ENCODE measurements at regions not wholly inside any gene's neighbourhood (a gene's known extent, or its start where the extent isn't known, plus 50 kb on each side); places are given as distances from the start of the nearest gene placed in this dataset.

GRCh38 chr10:123553810-123554430 is 112.2 kb upstream of the GPR26 start:
- TF ChIP-seq ASH2L (IDR thresholded peaks at IDR 0.05; ENCODE audit: insufficient read length, low read depth, low read length) (no peak), TEAD3 (CRISPR knock-in tag; optimal IDR thresholded peaks at IDR 0.05; ENCODE audit: borderline replicate concordance) (no peak), ARNTL (CRISPR knock-in tag; IDR thresholded peaks at IDR 0.05) (no peak), SP1 (IDR thresholded peaks at IDR 0.05) (no peak), SP1 (CRISPR knock-in tag; IDR thresholded peaks at IDR 0.05) (no peak), ZNF780A (CRISPR knock-in tag; IDR thresholded peaks at IDR 0.05) (no peak), PLSCR1 (CRISPR knock-in tag; IDR thresholded peaks at IDR 0.05; ENCODE audit: borderline replicate concordance) (no peak), GATAD1 (CRISPR knock-in tag; IDR thresholded peaks at IDR 0.05) (no peak), KAT2B (IDR thresholded peaks at IDR 0.05; ENCODE audit: borderline replicate concordance, low read depth, low read length) (no peak), ZBTB7A (CRISPR knock-in tag; IDR thresholded peaks at IDR 0.05) (no peak)
- TF ChIP-seq, protein P1, sequence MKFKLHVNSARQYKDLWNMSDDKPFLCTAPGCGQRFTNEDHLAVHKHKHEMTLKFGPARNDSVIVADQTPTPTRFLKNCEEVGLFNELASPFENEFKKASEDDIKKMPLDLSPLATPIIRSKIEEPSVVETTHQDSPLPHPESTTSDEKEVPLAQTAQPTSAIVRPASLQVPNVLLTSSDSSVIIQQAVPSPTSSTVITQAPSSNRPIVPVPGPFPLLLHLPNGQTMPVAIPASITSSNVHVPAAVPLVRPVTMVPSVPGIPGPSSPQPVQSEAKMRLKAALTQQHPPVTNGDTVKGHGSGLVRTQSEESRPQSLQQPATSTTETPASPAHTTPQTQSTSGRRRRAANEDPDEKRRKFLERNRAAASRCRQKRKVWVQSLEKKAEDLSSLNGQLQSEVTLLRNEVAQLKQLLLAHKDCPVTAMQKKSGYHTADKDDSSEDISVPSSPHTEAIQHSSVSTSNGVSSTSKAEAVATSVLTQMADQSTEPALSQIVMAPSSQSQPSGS (CRISPR knock-in tag; IDR thresholded peaks at IDR 0.05): no peak
- TF ChIP-seq, protein P2, sequence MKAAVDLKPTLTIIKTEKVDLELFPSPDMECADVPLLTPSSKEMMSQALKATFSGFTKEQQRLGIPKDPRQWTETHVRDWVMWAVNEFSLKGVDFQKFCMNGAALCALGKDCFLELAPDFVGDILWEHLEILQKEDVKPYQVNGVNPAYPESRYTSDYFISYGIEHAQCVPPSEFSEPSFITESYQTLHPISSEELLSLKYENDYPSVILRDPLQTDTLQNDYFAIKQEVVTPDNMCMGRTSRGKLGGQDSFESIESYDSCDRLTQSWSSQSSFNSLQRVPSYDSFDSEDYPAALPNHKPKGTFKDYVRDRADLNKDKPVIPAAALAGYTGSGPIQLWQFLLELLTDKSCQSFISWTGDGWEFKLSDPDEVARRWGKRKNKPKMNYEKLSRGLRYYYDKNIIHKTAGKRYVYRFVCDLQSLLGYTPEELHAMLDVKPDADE (CRISPR knock-in tag; IDR thresholded peaks at IDR 0.05): no peak
- TF ChIP-seq, protein P3, sequence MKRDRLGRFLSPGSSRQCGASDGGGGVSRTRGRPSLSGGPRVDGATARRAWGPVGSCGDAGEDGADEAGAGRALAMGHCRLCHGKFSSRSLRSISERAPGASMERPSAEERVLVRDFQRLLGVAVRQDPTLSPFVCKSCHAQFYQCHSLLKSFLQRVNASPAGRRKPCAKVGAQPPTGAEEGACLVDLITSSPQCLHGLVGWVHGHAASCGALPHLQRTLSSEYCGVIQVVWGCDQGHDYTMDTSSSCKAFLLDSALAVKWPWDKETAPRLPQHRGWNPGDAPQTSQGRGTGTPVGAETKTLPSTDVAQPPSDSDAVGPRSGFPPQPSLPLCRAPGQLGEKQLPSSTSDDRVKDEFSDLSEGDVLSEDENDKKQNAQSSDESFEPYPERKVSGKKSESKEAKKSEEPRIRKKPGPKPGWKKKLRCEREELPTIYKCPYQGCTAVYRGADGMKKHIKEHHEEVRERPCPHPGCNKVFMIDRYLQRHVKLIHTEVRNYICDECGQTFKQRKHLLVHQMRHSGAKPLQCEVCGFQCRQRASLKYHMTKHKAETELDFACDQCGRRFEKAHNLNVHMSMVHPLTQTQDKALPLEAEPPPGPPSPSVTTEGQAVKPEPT (CRISPR knock-in tag; IDR thresholded peaks at IDR 0.05; ENCODE audit: low read depth): no peak

All from HepG2 (cell line).